HCT116 (cell line): ENCODE measurements at regions not wholly inside any gene's neighbourhood (a gene's known extent, or its start where the extent isn't known, plus 50 kb on each side); places are given as distances from the start of the nearest gene placed in this dataset.
"Not testable (repeated sequence)": the region's sequence is repeated elsewhere in the genome, so short reads cannot be mapped to it uniquely, and the experiment has no call there.

Experiments used
- ATAC-seq: fragments of 200-7000 bp; cut with Tn5 transposase; 2 replicates; pipeline ENCODE4 v1.9.1; 2020; ENCODE audit warnings: mild to moderate bottlenecking, moderate library complexity
- BruUV-seq: library from RNA; stranded (reverse); fragments of 400-500 nt; replicated peaks from 2 replicates; lab custom pipeline; 2021; lab: Mats Ljungman, UMichigan
- CTCF ChIA-PET: fragments of 300-600 bp; sonication (Branson Sonifier 250); formaldehyde crosslinking; loops from one replicate; lab custom pipeline; 2021; ENCODE audit warnings: antibody characterized with exemption; lab: Charles Lee
- POLR2A ChIA-PET: fragments of 300-600, 350-600 bp; sonication (Branson Sonifier 250); formaldehyde crosslinking; loops from one replicate; lab custom pipeline; 2021; ENCODE audit warnings: antibody characterized with exemption; lab: Charles Lee
- RAD21 ChIA-PET, 2 experiments: fragments of 300-600 bp; sonication (Branson Sonifier 250); formaldehyde crosslinking; loops; one replicate each; lab custom pipeline; 2023; ENCODE audit warnings: low total read pairs in 2 of 2; ENCODE audit not compliant: uncharacterized antibody in 2 of 2, unreplicated experiment in 2 of 2, low non-redundant PET in 1 of 2; lab: Charles Lee
- DNase-seq: peaks from one replicate; pipeline ENCODE4 v3.0.0-alpha.2; 2010; ENCODE audit warnings: low read depth, low spot score
- H2AFZ ChIP-seq: fragments of 200-600 bp; shearing (Covaris generic), sonication (generic); 2 replicates; pipeline ENCODE4 v1.6.1; 2017; ENCODE audit warnings: low read depth, mixed run types, mixed read lengths, antibody characterized with exemption, low read length; ENCODE audit not compliant: poor library complexity, severe bottlenecking
- H3K27ac ChIP-seq: 2 replicates; pipeline ENCODE4 v1.5.1; 2012; ENCODE audit warnings: low read depth, low read length
- H3K27me3 ChIP-seq: fragments of 200-600 bp; sonication (generic); 2 replicates; pipeline ENCODE4 v1.6.1; 2016; ENCODE audit warnings: mixed run types, low read length, mixed read lengths; ENCODE audit not compliant: insufficient read depth
- H3K36me3 ChIP-seq, 2 experiments: fragments of 200-500 bp in 1 of 2; fragments of 200-600 bp in 1 of 2; sonication (Bioruptor generic) in 1 of 2; sonication (generic) in 1 of 2; 2 replicates each; pipeline versions ENCODE4 v1.5.1 to v1.6.1; 2014 to 2016; ENCODE audit warnings: low read length in 2 of 2, inconsistent platforms in 1 of 2, mixed read lengths in 1 of 2, mixed run types in 1 of 2; ENCODE audit not compliant: insufficient read depth in 2 of 2, control insufficient read depth in 1 of 2
- H3K4me1 ChIP-seq, 2 experiments: fragments of 200-600 bp in 1 of 2; sonication (generic) in 1 of 2; 2 replicates each; pipeline versions ENCODE4 v1.5.1 to v1.6.1; 2012 to 2017; ENCODE audit warnings: low read length in 2 of 2, inconsistent platforms in 1 of 2, mild to moderate bottlenecking in 1 of 2, mixed read lengths in 1 of 2, mixed run types in 1 of 2, moderate library complexity in 1 of 2; ENCODE audit not compliant: insufficient read depth in 2 of 2, control insufficient read depth in 1 of 2
- H3K4me2 ChIP-seq: fragments of 200-600 bp; sonication (generic); 2 replicates; pipeline ENCODE4 v1.6.1; 2017; ENCODE audit warnings: mixed run types, low read length, mixed read lengths
- H3K4me3 ChIP-seq, 2 experiments: fragments of 200-600 bp in 1 of 2; sonication (generic) in 1 of 2; replicated peaks in 1 of 2; 2 replicates each; pipeline ENCODE4 v1.5.1; 2011 to 2016; ENCODE audit warnings: low read length in 2 of 2, control low read depth in 1 of 2, low read depth in 1 of 2, mild to moderate bottlenecking in 1 of 2, mixed read lengths in 1 of 2, mixed run types in 1 of 2
- H3K79me2 ChIP-seq: fragments of 200-600 bp; sonication (generic); 2 replicates; pipeline ENCODE4 v1.6.1; 2017; ENCODE audit warnings: mild to moderate bottlenecking, mixed run types, low read length, moderate library complexity, mixed read lengths; ENCODE audit not compliant: insufficient read depth
- H3K9ac ChIP-seq: fragments of 200-600 bp; sonication (generic); 2 replicates; pipeline ENCODE4 v1.6.1; 2016; ENCODE audit warnings: low read length, mixed read lengths
- H3K9me2 ChIP-seq: fragments of 200-600 bp; sonication (generic), shearing (Covaris generic); 2 replicates; pipeline ENCODE4 v1.6.1; 2017; ENCODE audit warnings: mixed run types, mild to moderate bottlenecking, moderate library complexity; ENCODE audit not compliant: insufficient read depth
- H3K9me3 ChIP-seq, 2 experiments: fragments of 200-500 bp in 1 of 2; fragments of 200-600 bp in 1 of 2; sonication (Bioruptor generic) in 1 of 2; sonication (generic) in 1 of 2; 2 replicates each; pipeline ENCODE4 v1.6.1; 2014 to 2017; ENCODE audit warnings: low read length in 2 of 2, mixed read lengths in 2 of 2, inconsistent platforms in 1 of 2, low read depth in 1 of 2, mild to moderate bottlenecking in 1 of 2, mixed run types in 1 of 2, moderate library complexity in 1 of 2; ENCODE audit not compliant: control insufficient read depth in 1 of 2, insufficient read depth in 1 of 2
- H4K20me1 ChIP-seq: fragments of 200-600 bp; sonication (generic), shearing (Covaris generic); 2 replicates; pipeline ENCODE4 v1.6.1; 2017; ENCODE audit warnings: mixed run types, mild to moderate bottlenecking, moderate library complexity; ENCODE audit not compliant: insufficient read depth
- ELF1 ChIP-seq: IDR thresholded peaks from 2 replicates; pipeline ENCODE4 v1.6.1; 2012; ENCODE audit warnings: low read depth, borderline replicate concordance
- RAD21 ChIP-seq: IDR thresholded peaks from 2 replicates; pipeline ENCODE4 v1.6.1; 2012; ENCODE audit warnings: low read depth, mild to moderate bottlenecking
- intact Hi-C: fragments of 100-400 bp; cut with micrococcal nuclease; formaldehyde crosslinking; loops from 2 replicates; pipeline ENCODE4 v1.10.0; 2022
- TF ChIP-seq, protein P1 (sequence below): IDR thresholded peaks from 2 replicates; pipeline ENCODE4 v1.6.1; 2012; ENCODE audit warnings: low read depth

DNA sequence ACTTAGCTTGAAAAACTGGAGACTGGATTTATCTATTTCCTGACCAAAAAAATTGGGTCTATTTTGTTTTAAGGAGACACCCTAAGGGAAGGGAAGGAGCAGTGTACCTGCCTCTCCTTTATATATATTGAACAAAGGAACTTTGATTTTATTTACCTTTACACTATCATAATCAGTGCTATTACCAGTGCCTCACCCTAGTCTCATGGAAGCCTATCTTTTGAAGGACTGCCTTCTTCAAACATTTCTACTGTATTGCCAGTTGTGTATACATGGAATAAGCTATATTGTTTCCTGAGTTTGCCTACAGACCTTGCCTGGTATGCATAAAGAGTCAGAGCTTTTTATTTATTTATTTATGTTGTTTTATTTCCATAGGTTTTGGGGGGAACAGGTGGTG, 124.9 kb downstream of the UTRN start:
- H3K9me3 ChIP-seq: no peaks in the 10 kb centered on the region
- DNase-seq: no peak
- no peaks in the 10 kb centered on the region for H3K36me3 ChIP-seq
- H3K4me3 ChIP-seq: no peak overlapping the region
- no peak overlapping the region for H3K4me2 ChIP-seq
- POLR2A ChIA-PET: no interaction called here
- no peaks in the 10 kb centered on the region for H4K20me1 ChIP-seq
- H3K27me3 ChIP-seq: no peaks in the 10 kb centered on the region
- CTCF ChIA-PET: interaction anchor here (0.7 kb wide), 1 partner anchor 31 kb away, joined by 3 read pairs; no protein-coding TSS in a partner anchor
- ATAC-seq: no peak
- no peaks in the 10 kb centered on the region for H3K79me2 ChIP-seq
- no peak overlapping the region for H2AFZ ChIP-seq
- no TSS peak for BruUV-seq
- RAD21 ChIA-PET: no interaction called here
- TF ChIP-seq, protein P1, sequence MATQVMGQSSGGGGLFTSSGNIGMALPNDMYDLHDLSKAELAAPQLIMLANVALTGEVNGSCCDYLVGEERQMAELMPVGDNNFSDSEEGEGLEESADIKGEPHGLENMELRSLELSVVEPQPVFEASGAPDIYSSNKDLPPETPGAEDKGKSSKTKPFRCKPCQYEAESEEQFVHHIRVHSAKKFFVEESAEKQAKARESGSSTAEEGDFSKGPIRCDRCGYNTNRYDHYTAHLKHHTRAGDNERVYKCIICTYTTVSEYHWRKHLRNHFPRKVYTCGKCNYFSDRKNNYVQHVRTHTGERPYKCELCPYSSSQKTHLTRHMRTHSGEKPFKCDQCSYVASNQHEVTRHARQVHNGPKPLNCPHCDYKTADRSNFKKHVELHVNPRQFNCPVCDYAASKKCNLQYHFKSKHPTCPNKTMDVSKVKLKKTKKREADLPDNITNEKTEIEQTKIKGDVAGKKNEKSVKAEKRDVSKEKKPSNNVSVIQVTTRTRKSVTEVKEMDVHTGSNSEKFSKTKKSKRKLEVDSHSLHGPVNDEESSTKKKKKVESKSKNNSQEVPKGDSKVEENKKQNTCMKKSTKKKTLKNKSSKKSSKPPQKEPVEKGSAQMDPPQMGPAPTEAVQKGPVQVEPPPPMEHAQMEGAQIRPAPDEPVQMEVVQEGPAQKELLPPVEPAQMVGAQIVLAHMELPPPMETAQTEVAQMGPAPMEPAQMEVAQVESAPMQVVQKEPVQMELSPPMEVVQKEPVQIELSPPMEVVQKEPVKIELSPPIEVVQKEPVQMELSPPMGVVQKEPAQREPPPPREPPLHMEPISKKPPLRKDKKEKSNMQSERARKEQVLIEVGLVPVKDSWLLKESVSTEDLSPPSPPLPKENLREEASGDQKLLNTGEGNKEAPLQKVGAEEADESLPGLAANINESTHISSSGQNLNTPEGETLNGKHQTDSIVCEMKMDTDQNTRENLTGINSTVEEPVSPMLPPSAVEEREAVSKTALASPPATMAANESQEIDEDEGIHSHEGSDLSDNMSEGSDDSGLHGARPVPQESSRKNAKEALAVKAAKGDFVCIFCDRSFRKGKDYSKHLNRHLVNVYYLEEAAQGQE: no peak
- TF ChIP-seq RAD21 (no peak), ELF1 (no peak)
- H3K4me1 ChIP-seq: no peaks in the 10 kb centered on the region
- H3K9me2 ChIP-seq: no peaks in the 10 kb centered on the region
- H3K9ac ChIP-seq: no peak overlapping the region
- no peak overlapping the region for H3K27ac ChIP-seq
- intact Hi-C loops: no loop called here

- BruUV-seq, H3K4me2 ChIP-seq, CTCF ChIA-PET, H2AFZ ChIP-seq, H3K27me3 ChIP-seq, H3K27ac ChIP-seq, H3K79me2 ChIP-seq, H4K20me1 ChIP-seq, DNase-seq, intact Hi-C loops, H3K4me3 ChIP-seq, H3K36me3 ChIP-seq, ATAC-seq, H3K9ac ChIP-seq, H3K4me1 ChIP-seq, H3K9me3 ChIP-seq, RAD21 ChIA-PET, POLR2A ChIA-PET, H3K9me2 ChIP-seq: not testable (repeated sequence)
These were observed 125.4 kb downstream of the UTRN start for GRCh38 chr6:144410574-144410973.
